HG03159 (cell line): ENCODE measurements at regions not wholly inside any gene's neighbourhood (a gene's known extent, or its start where the extent isn't known, plus 50 kb on each side); places are given as distances from the start of the nearest gene placed in this dataset.

Experiments used
- ATAC-seq: cut with Tn5 transposase; IDR thresholded peaks from one replicate; pipeline ENCODE4 v1.9.1; 2021; ENCODE audit warnings: mild to moderate bottlenecking, moderate library complexity; ENCODE audit not compliant: unreplicated experiment

- ATAC-seq, result no peak
These were observed 585.4 kb downstream of the CDH26 start for GRCh38 chr20:60543598-60543997.

DNA sequence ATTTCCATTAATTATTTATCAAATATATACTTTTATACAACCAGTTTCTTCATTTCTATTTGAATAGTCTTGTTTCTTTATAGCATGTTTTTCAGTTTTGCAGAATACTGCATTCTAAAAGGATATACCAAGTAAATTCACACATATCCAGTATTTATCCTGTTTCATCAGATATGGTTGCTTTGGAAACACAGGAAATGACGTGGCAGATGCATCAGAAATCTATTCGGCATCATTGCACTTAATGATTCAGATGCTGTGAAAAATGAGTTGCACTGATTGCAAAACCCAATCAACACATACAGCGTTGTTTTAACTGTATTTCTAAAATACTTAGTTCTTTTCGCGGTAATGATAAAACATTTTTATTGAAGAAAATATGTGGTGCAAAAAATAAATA, 594.9 kb downstream of the CDH26 start:
- ATAC-seq, result no peak

GRCh38 chr20:60558486-60558885, 600.3 kb downstream of the CDH26 start:
- no peak for ATAC-seq

DNA sequence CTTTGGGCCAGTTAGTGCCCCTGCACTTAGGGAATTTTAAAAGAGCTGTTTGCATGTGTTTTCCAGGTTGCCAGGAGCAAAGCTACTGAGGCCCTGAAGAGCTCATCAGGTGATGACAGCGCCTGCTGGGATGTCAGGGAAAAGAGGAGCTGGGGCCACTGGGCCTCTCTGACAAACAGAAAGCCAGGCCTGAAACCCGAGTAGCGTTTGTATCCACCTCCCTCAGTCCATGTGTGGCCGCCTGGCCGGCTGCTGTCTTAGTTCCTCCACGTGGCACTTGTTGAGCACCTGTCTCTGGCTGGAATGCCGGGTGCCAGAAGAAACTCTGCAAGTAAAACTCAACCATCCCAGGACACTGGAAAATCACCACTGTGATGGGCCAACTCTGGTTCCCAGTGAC, 601.2 kb downstream of the CDH26 start:
- no peak for ATAC-seq

DNA sequence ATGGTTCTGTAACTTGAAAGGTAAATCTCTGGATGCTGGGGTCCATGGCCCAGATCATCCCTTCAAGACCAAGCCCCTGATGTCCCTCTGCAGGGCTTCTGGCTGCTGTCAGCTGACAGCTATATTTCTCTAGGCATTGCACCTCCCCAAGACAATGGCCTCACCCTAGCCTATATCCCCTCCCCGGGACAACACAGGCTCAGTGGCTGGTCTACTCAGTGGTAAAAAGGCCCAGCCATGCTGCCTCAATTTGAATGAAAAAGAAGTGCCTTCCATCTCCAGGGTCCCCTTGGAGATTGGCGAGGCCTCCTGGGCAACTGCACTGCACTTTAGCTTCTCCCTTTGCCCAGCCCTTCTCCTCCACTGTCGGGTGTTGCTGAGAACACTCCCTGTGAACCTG, 602.8 kb downstream of the CDH26 start:
- ATAC-seq, result no peak

DNA sequence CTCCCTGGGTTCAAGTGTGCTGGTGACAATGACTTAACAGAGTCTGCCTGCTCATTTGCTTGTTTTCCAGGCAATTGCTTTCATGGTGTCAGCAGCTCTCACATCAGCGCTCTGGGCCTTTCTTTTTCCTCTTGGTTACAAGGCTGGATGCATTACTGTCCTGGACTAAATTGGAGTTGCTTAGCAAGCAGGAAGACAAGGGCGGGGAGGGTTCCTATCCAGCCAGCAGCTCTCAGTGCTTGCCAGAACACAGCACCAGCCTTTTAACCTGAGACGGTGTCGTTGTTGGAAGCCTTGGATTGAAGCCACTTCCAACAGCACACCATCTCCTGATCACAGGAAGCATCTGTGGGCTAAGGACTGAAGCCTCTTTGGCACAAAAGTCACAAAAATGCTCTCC, 606.9 kb downstream of the CDH26 start:
- no peak for ATAC-seq

GRCh38 chr20:60565551-60565950, 607.3 kb downstream of the CDH26 start:
- no peak for ATAC-seq

DNA sequence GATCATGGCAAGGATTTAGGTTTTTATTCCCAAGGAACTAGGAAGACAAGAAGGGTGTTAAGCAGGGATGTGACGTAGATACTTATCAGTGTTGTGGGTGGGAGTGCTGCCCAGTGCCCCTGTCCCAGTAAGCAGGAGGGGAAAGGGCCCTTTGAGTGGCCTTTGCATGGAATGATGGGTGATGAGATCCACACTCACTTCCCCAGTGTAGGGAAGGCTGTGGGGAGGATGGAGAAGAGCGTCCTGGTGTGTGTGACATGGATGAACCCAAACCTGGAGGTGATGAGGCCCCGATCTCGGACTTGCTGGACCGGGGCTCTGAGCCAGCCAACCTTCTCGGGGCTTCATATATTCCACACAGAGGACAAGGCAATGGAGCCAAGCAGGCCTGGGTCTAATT, 610.9 kb downstream of the CDH26 start:
- ATAC-seq, result no peak

GRCh38 chr20:60570481-60571277, 612.5 kb downstream of the CDH26 start:
- no peak for ATAC-seq

DNA sequence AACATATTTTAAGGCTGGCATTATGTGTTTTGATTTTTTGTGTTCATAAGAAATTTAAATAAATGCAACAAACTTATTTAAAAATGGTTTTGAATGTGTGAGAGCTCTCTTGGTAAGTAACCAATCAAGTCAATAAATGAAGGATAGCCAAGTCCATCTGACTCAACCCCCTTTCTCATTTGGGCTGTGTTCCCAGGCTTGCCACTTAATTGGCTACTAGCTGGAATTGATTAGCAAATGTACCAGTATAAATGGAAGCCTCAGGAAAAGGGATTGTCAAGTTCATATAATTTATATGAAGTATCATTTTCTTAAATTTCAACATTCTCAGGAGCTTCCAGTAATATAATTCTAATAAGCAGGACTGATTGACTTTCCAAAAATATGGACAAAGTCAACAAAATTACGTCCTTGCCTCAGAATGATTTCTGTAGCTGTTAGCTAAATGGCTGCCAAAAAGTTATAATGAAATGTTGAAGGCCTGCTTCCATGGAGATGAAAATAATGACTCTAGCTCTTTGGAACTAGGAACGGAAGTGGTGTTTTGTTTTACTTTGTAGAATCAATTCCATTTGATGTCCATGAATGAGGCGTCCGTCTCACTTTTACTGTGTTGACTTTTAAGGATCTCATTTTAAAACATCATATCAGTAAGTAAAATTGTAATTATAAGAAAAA, 614.9 kb downstream of the CDH26 start:
- ATAC-seq, result no peak

GRCh38 chr20:60576236-60576635, 618.0 kb downstream of the CDH26 start:
- ATAC-seq, result no peak

GRCh38 chr20:60579941-60580515, 621.8 kb downstream of the CDH26 start:
- no peak for ATAC-seq

- ATAC-seq, result no peak
These were observed 623.4 kb downstream of the CDH26 start for GRCh38 chr20:60581606-60582115.

- no peak for ATAC-seq
These were observed 625.5 kb downstream of the CDH26 start for GRCh38 chr20:60583741-60584140.

DNA sequence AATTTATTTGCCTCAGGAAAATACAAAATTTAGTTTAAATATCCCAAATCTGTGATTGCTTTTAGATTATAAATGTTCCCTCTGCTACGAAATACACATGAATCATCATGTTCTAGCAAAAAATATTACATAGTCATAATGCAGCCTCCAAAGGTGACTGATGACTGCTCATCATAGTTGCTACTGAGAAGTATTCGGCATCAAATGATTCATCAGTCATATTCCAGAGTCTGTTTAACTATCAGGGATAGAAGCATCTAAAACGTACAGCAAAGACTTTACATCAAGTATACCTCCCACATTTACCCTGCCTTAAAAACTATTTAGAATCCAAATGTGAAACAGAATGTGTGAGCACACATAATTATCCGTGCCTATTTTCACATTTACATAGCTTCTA, 626.0 kb downstream of the CDH26 start:
- no peak for ATAC-seq

- ATAC-seq, result no peak
These were observed 627.4 kb downstream of the CDH26 start for GRCh38 chr20:60585651-60586050.

- no peak for ATAC-seq
These were observed 628.2 kb downstream of the CDH26 start for GRCh38 chr20:60586269-60587050.

DNA sequence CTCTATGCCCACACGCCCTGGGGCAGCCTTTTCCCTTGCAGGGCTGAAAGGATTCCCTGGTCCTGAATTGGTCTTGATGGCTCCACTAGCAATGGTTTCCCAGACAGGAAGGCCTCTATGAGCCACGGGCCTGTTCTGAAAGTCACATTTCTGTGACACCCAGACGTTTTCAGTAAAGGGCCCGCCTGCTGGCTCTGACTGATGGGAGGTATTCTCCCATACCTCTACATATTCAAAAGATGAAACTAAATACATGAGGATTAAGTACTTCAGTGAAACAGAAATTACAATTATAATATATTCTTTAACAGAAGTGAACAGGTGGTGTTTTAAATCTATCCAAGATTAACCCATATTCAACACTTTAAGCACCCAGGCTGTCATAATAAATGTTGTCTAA, 629.8 kb downstream of the CDH26 start:
- ATAC-seq, result no peak

DNA sequence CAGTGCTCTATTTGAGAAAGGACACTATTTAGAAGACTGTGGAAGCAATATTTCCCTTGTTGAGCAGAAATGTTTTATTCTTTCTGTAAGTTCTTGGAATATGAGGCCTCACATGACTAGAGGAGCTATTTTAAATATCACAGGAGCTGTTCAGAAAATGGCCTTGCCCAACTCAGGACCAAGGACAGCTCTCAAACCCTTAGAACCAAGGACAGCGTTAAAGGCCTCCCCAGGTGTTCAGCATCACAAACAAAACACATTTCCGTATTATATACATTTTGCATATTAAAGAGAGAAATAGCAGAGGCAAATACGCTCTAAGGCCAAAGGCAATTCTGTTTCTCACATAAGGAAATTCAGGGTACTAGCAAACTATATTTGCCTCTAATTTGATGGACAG, 631.4 kb downstream of the CDH26 start:
- ATAC-seq, result no peak

DNA sequence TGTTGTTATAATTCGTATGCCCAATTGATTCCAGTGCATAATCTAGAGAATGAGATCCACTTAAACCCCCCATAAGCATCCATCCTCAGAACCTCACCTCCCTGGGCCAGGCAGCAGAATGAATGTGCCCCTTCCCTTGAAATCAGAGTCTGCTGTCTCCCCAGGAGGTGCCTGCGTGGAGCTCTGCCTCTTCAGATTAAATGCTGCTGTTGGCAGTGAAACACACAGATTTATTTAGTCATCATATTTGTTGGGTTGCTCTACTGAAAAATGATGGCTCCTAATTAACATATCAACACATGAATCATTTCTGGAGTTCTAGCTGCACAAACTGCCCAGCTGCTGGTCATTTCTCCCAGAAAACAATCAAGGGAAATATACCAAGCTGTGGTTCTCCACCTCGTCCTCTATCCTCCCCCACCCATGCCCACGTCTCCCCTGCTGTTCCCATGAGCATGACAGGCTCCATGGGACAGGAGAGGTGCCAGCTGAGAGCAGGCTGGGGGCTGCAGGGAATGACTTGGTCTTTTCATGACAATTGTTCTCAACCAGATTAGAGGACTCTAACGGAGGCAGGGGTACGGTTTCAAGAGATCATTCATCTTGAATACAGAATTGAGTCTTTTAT, 633.1 kb downstream of the CDH26 start:
- no peak for ATAC-seq

- no peak for ATAC-seq
These were observed 640.3 kb downstream of the CDH26 start for GRCh38 chr20:60598528-60598927.
